ENCODE measurements at regions not wholly inside any gene's neighbourhood (a gene's known extent, or its start where the extent isn't known, plus 50 kb on each side); places are given as distances from the start of the nearest gene placed in this dataset.
"Not testable (repeated sequence)": the region's sequence is repeated elsewhere in the genome, so short reads cannot be mapped to it uniquely, and the experiment has no call there.

DNA sequence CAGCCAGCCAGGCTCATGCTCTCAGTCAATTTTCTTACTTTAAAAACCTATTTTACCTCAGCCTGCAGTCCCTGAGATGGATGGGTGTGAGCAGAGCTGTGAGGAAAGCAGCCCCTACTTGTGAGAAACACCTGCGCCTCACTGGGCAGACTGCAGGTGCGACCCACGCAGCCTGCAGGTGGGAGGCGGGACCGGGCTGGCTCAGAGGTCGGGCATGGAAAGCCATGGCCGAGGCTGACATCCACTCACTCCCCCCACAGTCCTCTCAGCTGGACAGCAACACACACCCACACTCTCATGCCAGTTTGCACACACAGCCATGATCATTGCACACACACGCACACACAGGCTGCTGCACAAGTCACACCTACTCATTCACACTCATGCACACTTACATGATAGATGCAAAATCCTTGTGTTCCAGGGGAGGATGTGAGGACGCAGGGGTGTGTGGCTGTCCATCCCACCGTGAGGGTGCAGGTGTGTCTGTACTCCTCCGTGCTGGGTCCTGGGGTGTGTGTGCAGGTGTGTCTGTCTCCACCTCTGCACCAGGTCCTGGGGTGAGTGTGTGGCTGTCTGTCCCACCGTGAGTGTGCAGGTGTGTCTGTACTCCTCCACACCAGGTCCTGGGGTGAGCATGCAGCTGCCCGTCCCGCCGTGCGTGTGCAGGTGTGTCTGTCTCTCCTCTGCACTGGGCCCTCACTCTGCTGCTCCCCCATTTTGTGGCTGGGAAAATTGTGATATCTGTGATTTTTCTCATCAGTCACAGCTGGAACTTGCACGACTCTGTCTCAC is 166.5 kb downstream of the RTP5 start:
- Mint-ChIP-seq H3K27me3 (peaks cover 81% of the 10 kb centered on the region), H3K27ac (no peak overlapping the region), H3K4me3 (no peak overlapping the region), H3K9me3 (no peaks in the 10 kb centered on the region), H3K4me1 (ENCODE audit: low read depth) (peaks cover 7% of the 10 kb centered on the region), H3K36me3 (ENCODE audit: low read depth) (no peaks in the 10 kb centered on the region)
- intact Hi-C loops (cut with micrococcal nuclease): no loop called here

DNA sequence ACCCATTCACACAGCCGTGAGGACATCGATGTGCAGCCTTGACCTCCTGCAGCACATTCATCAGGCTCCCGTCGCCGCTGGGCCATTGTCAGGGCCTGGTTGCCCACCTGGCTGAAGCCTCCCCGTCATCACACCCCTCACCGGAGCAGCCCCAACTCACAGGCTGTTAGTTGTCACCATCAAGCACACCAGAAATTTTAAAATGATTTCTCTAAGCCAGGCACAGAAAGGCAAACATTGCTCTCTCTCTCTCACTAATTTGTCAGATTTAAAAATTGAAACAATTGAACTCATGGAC is 167.1 kb downstream of the RTP5 start:
- Mint-ChIP-seq H3K36me3 (ENCODE audit: low read depth) (no peaks in the 10 kb centered on the region), H3K4me3 (no peak overlapping the region), H3K27me3 (peaks cover 81% of the 10 kb centered on the region), H3K27ac (no peak overlapping the region), H3K9me3 (no peaks in the 10 kb centered on the region), H3K4me1 (ENCODE audit: low read depth) (peaks cover 2% of the 10 kb centered on the region)
- intact Hi-C loops (cut with micrococcal nuclease): no loop called here

DNA sequence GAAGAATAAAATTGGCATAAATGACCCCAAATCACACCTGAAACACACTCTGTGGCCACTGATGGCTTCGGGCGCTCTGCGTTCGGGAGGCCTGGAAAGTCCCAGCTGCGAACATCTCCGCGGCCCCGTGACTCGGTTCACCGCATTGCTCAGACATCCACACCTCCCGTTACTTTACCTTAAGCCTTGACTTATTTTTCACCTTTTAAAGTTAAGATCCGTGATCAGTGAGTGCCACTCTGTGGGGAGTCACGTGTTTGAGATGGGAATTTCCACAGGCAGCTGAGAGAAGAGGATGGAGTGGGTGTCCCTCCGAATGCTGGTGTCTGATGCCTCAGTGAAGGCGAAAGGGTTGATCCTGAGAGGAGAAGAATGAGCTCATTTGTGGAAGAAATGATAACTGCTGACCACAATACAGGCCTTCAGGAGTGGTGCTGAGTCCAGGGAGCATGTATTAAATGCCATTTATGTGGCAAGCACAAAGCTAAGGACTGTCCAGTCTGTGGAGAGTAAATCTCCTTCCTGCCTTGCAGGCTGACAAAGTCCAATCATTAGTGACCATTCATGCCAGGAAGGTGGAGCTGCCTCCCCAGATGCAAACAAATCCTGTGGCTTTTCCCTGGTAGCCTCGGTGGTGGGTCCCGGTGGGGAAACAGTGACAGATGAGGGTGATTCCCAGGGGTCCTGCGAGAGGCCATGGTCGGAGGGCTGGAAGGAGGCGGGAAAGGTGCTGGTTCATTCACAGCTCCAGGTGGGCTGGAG is 168.8 kb downstream of the RTP5 start:
- intact Hi-C loops (cut with micrococcal nuclease): no loop called here
- Mint-ChIP-seq H3K27ac (no peak overlapping the region), H3K4me3 (no peak overlapping the region), H3K36me3 (ENCODE audit: low read depth) (no peaks in the 10 kb centered on the region), H3K4me1 (ENCODE audit: low read depth) (no peaks in the 10 kb centered on the region), H3K9me3 (no peaks in the 10 kb centered on the region), H3K27me3 (peaks cover 75% of the 10 kb centered on the region)

DNA sequence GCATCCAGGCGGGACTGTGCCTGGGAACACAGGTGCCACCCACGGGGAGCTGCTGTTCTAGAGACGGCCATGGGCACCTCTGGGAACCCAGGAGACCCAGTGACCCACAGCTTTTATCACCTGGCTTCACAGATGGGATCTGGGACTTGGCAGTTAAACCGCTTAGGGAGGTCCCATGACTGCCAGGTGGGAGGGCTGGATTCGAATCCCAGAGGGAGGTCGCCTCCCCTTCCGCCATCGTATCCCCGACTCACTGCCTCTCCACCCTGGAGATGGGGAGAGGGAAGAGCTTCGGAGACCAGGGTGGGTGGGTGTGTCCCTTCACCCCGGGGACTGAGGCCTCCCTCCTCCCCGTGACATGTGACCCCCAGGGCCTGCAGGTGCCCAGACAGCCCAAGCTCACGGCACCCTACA is 169.4 kb downstream of the RTP5 start:
- peaks cover 75% of the 10 kb centered on the region for H3K27me3 Mint-ChIP-seq

DNA sequence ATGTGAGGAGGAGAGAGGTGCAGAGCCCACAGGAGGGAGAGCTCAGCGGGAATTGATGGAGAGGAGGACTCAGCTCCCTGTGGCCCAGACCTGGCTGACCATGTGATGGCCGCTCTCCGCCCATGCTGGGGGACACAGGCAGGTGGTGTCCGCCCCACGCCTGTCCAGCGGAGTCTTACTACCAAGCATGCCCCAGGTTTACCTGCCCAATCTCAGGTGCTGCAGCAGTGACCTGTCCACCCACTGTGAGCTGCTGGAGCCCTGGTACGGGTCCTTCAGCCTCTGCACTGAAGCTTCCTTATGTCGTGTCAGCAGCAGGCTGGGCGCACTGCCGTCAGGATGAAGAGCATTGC is 170.8 kb downstream of the RTP5 start:
- Mint-ChIP-seq H3K27ac (no peak overlapping the region), H3K4me1 (ENCODE audit: low read depth) (no peaks in the 10 kb centered on the region), H3K4me3 (no peak overlapping the region), H3K36me3 (ENCODE audit: low read depth) (no peaks in the 10 kb centered on the region), H3K27me3 (peaks cover 77% of the 10 kb centered on the region), H3K9me3 (no peaks in the 10 kb centered on the region)
- intact Hi-C loops (cut with micrococcal nuclease): no loop called here

More for the DNA sequence above, 169.4 kb downstream of the RTP5 start:
- H3K9me3 Mint-ChIP-seq: no peaks in the 10 kb centered on the region
- intact Hi-C loops (cut with micrococcal nuclease): no loop called here
- H3K4me1 Mint-ChIP-seq (ENCODE audit: low read depth): no peaks in the 10 kb centered on the region
- no peak overlapping the region for H3K27ac Mint-ChIP-seq
- H3K4me3 Mint-ChIP-seq: no peak overlapping the region
- H3K36me3 Mint-ChIP-seq (ENCODE audit: low read depth): no peaks in the 10 kb centered on the region

DNA sequence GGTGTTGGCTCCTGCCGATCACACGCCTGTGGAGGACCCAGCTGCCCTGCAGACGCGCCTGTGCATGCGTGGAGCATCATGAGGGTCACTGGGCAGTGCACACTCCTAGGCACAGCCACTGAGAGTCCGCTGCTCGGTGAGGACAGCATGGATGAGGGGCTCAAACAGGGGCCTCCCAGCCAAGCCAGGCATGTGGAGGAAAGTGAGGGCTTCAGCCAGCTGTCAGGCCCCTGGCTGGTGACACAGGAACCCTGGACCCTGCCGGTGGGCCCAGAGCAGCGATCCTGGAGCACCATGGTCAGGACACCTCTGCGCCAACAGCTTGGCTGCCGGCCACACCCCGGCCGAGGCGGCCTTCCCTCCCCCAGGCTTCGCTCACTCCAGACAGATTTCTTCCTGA is 171.2 kb downstream of the RTP5 start:
- H3K4me3 Mint-ChIP-seq: no peak overlapping the region
- no peak overlapping the region for H3K27ac Mint-ChIP-seq
- no peaks in the 10 kb centered on the region for H3K36me3 Mint-ChIP-seq (ENCODE audit: low read depth)
- no peaks in the 10 kb centered on the region for H3K4me1 Mint-ChIP-seq (ENCODE audit: low read depth)
- no peaks in the 10 kb centered on the region for H3K9me3 Mint-ChIP-seq
- intact Hi-C loops (cut with micrococcal nuclease): no loop called here
- H3K27me3 Mint-ChIP-seq: peaks cover 78% of the 10 kb centered on the region

DNA sequence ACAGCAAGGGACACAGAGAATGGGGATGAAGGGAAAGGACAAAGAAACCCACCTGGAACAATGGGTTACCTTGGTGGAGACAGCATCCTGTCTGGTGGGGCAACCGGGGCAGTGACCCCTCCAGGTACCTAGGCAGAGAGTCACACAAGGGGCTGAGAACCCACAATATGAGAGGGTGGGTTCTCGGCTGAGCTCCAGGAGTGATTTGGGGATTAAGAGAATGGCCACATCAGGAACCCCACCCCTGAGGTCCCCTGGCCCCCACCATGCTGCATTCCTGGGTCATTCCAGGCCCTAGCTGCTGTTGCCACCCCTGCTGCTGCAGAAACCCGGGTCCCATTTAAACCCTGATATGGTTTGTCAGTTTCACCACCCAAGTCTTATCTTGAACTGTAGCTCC is 172.3 kb downstream of the RTP5 start:
- intact Hi-C loops (cut with micrococcal nuclease): no loop called here
- H3K36me3 Mint-ChIP-seq (ENCODE audit: low read depth): no peaks in the 10 kb centered on the region
- H3K9me3 Mint-ChIP-seq: no peaks in the 10 kb centered on the region
- peaks cover 74% of the 10 kb centered on the region for H3K27me3 Mint-ChIP-seq
- no peak overlapping the region for H3K4me3 Mint-ChIP-seq
- H3K4me1 Mint-ChIP-seq (ENCODE audit: low read depth): no peaks in the 10 kb centered on the region
- H3K27ac Mint-ChIP-seq: no peak overlapping the region

DNA sequence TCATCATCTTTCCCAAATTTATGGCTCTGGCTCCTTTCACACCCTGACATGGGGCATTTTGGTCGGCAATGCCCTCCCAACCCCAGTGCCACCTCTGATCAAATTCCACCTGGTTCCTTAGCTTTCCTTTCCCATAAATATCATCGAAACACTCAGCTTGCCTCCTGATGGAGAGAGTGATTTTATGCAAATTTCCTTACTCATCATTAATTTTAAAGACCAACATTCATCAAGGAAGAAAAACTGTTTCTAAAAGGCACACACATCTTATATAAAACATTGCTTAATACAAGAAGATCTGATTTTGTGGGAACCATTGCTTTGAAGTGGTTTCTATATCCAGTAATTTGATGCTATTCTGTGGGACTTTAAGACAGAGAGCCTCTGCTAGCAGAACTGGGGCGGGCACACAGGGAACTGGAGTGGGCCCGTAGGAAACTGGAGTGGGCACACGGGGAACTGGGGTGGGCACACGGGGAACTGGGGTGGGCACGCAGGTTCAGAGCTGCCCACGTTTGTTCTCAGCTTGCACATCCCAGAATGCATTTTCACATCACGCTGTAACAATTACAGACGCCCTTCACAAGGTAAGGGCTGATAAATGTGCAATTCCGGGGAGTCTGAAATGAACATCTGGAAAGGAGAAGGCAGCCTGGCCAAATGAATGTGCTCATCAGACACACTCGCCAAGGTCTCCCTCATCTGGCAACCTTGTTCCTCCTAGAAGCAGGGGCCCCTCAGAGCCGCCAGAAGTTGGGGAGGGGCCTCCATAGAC is 174.2 kb downstream of the RTP5 start:
- Mint-ChIP-seq H3K27ac (no peak overlapping the region), H3K27me3 (peaks cover 70% of the 10 kb centered on the region), H3K36me3 (ENCODE audit: low read depth) (no peaks in the 10 kb centered on the region), H3K9me3 (no peaks in the 10 kb centered on the region), H3K4me3 (no peak overlapping the region), H3K4me1 (ENCODE audit: low read depth) (no peaks in the 10 kb centered on the region)
- intact Hi-C loops (cut with micrococcal nuclease): no loop called here

DNA sequence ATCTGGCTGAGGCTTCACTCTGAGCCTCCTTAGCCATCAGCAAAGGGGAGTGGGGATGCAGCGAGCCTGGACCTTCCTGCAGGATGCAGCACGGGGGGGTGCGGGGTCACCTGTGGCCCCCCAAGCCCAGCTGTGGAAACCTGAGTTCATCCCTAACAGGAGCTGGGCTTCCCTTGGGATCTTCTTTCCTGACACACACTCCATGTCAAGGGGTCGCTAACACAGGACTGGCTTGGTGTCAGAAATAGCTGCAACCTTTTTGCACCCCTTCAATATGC is 174.7 kb downstream of the RTP5 start:
- H3K27ac Mint-ChIP-seq: no peak overlapping the region
- no peaks in the 10 kb centered on the region for H3K4me1 Mint-ChIP-seq (ENCODE audit: low read depth)
- H3K27me3 Mint-ChIP-seq: peaks cover 70% of the 10 kb centered on the region
- H3K4me3 Mint-ChIP-seq: no peak overlapping the region
- no peaks in the 10 kb centered on the region for H3K9me3 Mint-ChIP-seq
- H3K36me3 Mint-ChIP-seq (ENCODE audit: low read depth): no peaks in the 10 kb centered on the region
- intact Hi-C loops (cut with micrococcal nuclease): no loop called here

DNA sequence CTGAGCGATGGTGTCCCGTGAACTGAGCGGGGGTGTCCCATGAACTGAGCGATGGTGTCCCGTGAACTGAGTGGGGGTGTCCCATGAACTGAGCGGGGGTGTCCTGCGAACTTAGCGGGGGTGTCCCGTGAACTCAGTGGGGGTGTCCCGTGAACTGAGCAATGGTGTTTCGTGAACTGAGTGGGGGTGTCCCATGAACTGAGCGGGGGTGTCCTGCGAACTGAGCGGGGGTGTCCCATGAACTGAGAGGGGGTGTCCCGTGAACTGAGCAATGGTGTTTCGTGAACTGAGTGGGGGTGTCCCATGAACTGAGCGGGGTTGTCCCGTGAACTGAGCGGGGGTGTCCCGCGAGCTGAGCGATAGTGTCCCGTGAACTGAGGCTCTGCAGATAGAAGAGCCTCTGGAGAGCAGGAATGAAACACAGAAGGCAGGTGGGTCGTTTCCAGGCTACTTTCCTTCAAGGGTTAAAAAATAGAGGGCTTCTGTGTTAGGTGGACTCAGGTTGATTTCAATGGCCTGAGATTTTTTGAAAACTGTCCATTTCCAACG is 176.1 kb downstream of the RTP5 start:
- peaks cover 63% of the 10 kb centered on the region for H3K27me3 Mint-ChIP-seq
- H3K9me3 Mint-ChIP-seq; H3K4me1 Mint-ChIP-seq (ENCODE audit: low read depth); intact Hi-C loops (cut with micrococcal nuclease); H3K4me3 Mint-ChIP-seq; H3K36me3 Mint-ChIP-seq (ENCODE audit: low read depth); H3K27ac Mint-ChIP-seq: not testable (repeated sequence)

DNA sequence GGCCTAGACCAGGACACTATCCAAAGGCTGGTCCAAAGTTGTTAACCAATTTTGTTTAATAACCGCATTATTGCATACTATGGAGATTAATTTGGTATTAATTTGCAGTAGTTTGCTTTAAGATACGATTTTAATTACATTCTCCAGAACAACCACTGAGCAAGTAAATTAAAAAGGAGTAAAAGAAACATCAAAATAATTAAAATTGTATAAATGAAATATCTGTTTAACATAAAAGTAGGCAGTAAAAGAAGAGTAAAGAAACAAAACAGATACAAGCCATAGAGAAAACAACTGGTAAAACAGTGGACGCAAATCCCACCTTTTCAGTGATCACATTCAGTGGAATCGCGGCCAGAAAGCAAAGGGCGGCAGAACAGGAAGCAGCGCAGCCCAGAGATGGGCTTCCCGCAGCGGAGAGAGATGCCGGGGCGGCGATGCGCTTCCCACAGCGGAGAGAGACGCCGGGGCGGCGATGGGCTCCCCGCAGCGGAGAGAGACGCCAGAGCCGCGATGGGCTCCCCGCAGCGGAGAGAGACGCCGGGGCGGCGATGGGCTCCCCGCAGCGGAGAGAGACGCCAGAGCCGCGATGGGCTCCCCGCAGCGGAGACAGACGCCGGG is 176.8 kb downstream of the RTP5 start:
- no peaks in the 10 kb centered on the region for H3K36me3 Mint-ChIP-seq (ENCODE audit: low read depth)
- no peaks in the 10 kb centered on the region for H3K9me3 Mint-ChIP-seq
- H3K4me1 Mint-ChIP-seq (ENCODE audit: low read depth): no peaks in the 10 kb centered on the region
- H3K27me3 Mint-ChIP-seq: peaks cover 60% of the 10 kb centered on the region
- H3K4me3 Mint-ChIP-seq: no peak overlapping the region
- H3K27ac Mint-ChIP-seq: no peak overlapping the region
- intact Hi-C loops (cut with micrococcal nuclease): no loop called here

DNA sequence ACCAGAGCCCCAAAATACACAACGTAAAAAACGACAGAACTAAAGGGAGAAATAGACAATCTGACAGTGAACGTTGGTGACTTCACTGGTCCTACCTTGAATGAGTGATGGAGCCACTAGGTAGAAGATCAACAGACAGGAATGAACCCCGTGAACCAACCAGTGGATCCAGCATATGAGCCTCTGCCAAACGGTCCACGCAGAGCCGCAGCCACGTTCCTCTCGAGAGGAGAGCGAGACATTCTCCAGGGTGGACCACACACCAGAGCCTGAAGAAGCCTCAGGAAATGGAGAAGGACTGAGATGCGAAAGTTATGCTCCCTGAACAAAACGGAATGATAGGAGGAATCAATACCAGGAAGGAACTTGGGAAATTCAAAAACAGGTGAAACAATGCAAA is 178.4 kb downstream of the RTP5 start:
- no peaks in the 10 kb centered on the region for H3K36me3 Mint-ChIP-seq (ENCODE audit: low read depth)
- intact Hi-C loops (cut with micrococcal nuclease): no loop called here
- H3K4me1 Mint-ChIP-seq (ENCODE audit: low read depth): peaks cover under 1% of the 10 kb centered on the region
- H3K9me3 Mint-ChIP-seq: no peaks in the 10 kb centered on the region
- no peak overlapping the region for H3K4me3 Mint-ChIP-seq
- no peak overlapping the region for H3K27ac Mint-ChIP-seq
- peaks cover 60% of the 10 kb centered on the region for H3K27me3 Mint-ChIP-seq

DNA sequence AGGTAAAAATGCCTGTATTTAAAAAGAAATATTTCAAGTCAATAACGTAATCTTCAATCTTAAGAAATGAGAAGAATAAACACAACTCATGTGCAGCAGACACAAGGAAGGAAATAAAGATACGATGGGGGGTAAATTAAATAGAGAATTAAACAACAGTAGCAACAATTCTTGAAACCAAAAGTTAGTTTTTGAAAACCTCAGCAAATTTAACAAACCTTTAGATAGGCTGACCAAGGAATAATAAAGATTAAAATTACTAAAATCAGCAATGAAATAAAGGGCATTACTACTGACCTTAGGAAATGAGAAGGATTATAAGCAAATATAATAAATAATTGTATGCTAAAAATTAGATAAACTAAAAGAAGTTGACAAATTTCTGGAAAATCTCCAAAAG is 178.9 kb downstream of the RTP5 start:
- intact Hi-C loops (cut with micrococcal nuclease): no loop called here
- Mint-ChIP-seq H3K36me3 (ENCODE audit: low read depth) (no peaks in the 10 kb centered on the region), H3K4me1 (ENCODE audit: low read depth) (peaks cover 5% of the 10 kb centered on the region), H3K27ac (no peak overlapping the region), H3K4me3 (no peak overlapping the region), H3K27me3 (peaks cover 60% of the 10 kb centered on the region), H3K9me3 (no peaks in the 10 kb centered on the region)

DNA sequence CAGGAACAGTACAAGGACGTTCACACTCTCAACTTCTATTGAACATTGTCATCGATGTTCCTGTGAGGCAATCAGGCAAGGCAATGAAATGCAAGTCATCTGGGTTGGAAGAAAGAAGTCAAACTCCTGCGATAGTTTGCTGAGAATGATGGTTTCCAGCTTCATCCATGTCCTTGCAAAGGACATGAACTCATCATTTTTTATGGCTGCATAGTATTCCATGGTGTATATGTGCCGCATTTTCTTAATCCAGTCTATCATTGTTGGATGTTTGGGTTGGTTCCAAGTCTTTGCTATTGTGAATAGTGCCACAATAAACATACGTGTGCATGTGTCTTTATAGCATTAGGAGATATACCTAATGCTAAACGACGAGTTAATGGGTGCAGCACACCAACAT is 180.0 kb downstream of the RTP5 start:
- H3K9me3 Mint-ChIP-seq; intact Hi-C loops (cut with micrococcal nuclease): not testable (repeated sequence)

More for the DNA sequence above, 180.0 kb downstream of the RTP5 start:
- not testable (repeated sequence) for H3K4me3 Mint-ChIP-seq; H3K27ac Mint-ChIP-seq; H3K36me3 Mint-ChIP-seq (ENCODE audit: low read depth); H3K4me1 Mint-ChIP-seq (ENCODE audit: low read depth)
- H3K27me3 Mint-ChIP-seq: peaks cover 58% of the 10 kb centered on the region
